HG03045 (cell line): ENCODE measurements at regions not wholly inside any gene's neighbourhood (a gene's known extent, or its start where the extent isn't known, plus 50 kb on each side); places are given as distances from the start of the nearest gene placed in this dataset.

Experiments
- ATAC-seq: cut with Tn5 transposase; IDR thresholded peaks from one replicate; pipeline ENCODE4 v1.9.1; 2021; ENCODE audit warnings: mild to moderate bottlenecking, moderate library complexity; ENCODE audit not compliant: unreplicated experiment

GRCh38 chr12:86838260-86838659, 582.1 kb upstream of the MGAT4C start:
- no peak for ATAC-seq

- no peak for ATAC-seq
These were observed 581.1 kb upstream of the MGAT4C start for GRCh38 chr12:86837246-86837645.

- no peak for ATAC-seq
These were observed 578.0 kb upstream of the MGAT4C start for GRCh38 chr12:86834217-86834616.

- no peak for ATAC-seq
These were observed 571.2 kb upstream of the MGAT4C start for GRCh38 chr12:86827409-86827808.

GRCh38 chr12:86826051-86826450, 569.9 kb upstream of the MGAT4C start:
- no peak for ATAC-seq

GRCh38 chr12:86801439-86801838, 545.2 kb upstream of the MGAT4C start:
- ATAC-seq, result no peak

GRCh38 chr12:86799616-86800015, 543.4 kb upstream of the MGAT4C start:
- ATAC-seq, result no peak

- ATAC-seq, result no peak
These were observed 540.4 kb upstream of the MGAT4C start for GRCh38 chr12:86796550-86796949.

- ATAC-seq, result no peak
These were observed 532.5 kb upstream of the MGAT4C start for GRCh38 chr12:86788661-86789060.

GRCh38 chr12:86787419-86787818, 531.2 kb upstream of the MGAT4C start:
- ATAC-seq, result no peak

- ATAC-seq, result no peak
These were observed 521.1 kb upstream of the MGAT4C start for GRCh38 chr12:86777325-86777724.

- no peak for ATAC-seq
These were observed 518.7 kb upstream of the MGAT4C start for GRCh38 chr12:86774841-86775388.

GRCh38 chr12:86772696-86773095, 516.5 kb upstream of the MGAT4C start:
- no peak for ATAC-seq

- no peak for ATAC-seq
These were observed 514.7 kb upstream of the MGAT4C start for GRCh38 chr12:86770871-86771270.

- ATAC-seq, result no peak
These were observed 492.7 kb upstream of the MGAT4C start for GRCh38 chr12:86748894-86749293.

GRCh38 chr12:86744547-86745212, 488.5 kb upstream of the MGAT4C start:
- no peak for ATAC-seq

- no peak for ATAC-seq
These were observed 487.8 kb upstream of the MGAT4C start for GRCh38 chr12:86743875-86744536.

GRCh38 chr12:86741531-86741930, 485.3 kb upstream of the MGAT4C start:
- no peak for ATAC-seq

GRCh38 chr12:86735851-86736250, 479.7 kb upstream of the MGAT4C start:
- ATAC-seq, result peak; percentile 69

- no peak for ATAC-seq
These were observed 478.9 kb upstream of the MGAT4C start for GRCh38 chr12:86735072-86735471.

GRCh38 chr12:86730233-86730632, 474.0 kb upstream of the MGAT4C start:
- ATAC-seq, result no peak

- ATAC-seq, result no peak
These were observed 473.5 kb upstream of the MGAT4C start for GRCh38 chr12:86729739-86730138.
